H1 (cell line): ENCODE measurements at regions not wholly inside any gene's neighbourhood (a gene's known extent, or its start where the extent isn't known, plus 50 kb on each side); places are given as distances from the start of the nearest gene placed in this dataset.
"Not testable (repeated sequence)": the region's sequence is repeated elsewhere in the genome, so short reads cannot be mapped to it uniquely, and the experiment has no call there.

ENCODE experiments used
- ATF3 ChIP-seq: IDR thresholded peaks from 2 replicates; pipeline ENCODE4 v1.6.1; 2011; ENCODE audit warnings: low read depth, mild to moderate bottlenecking, low read length; ENCODE audit not compliant: insufficient read depth
- CTCF ChIP-seq, 3 experiments: IDR thresholded peaks; 1 replicate in 2 of 3; 2 replicates in 1 of 3; pipeline versions ENCODE4 v1.5.1 to v1.6.1; 2011; ENCODE audit warnings: low read length in 3 of 3, mild to moderate bottlenecking in 3 of 3, inconsistent platforms in 2 of 3, low read depth in 1 of 3, moderate library complexity in 1 of 3; ENCODE audit not compliant: insufficient read depth in 1 of 3; ENCODE audit errors: control extremely low read depth in 1 of 3
- EZH2 ChIP-seq: fragments of 200-600 bp; sonication (generic); IDR thresholded peaks from 2 replicates; pipeline ENCODE4 v1.7.1; 2012; ENCODE audit warnings: low read depth, mild to moderate bottlenecking, moderate library complexity, low read length, inconsistent platforms; ENCODE audit not compliant: severe bottlenecking
- HDAC6 ChIP-seq: IDR thresholded peaks from one replicate; pipeline ENCODE4 v1.7.1; 2012; ENCODE audit warnings: low read depth, mild to moderate bottlenecking, inconsistent platforms, low read length, moderate library complexity
- YY1 ChIP-seq: IDR thresholded peaks from 2 replicates; pipeline ENCODE4 v1.6.1; 2011; ENCODE audit warnings: low read depth, mild to moderate bottlenecking, low read length

GRCh38 chr2:91765018-91765754 lies 3073.7 kb downstream of the RPIA start:
- TF ChIP-seq HDAC6; CTCF (IDR thresholded peaks at IDR 0.05; ENCODE audit: control extremely low read depth in 1 of 3, insufficient read depth in 1 of 3, low read depth in 1 of 3, low read length in 3 of 3); EZH2; YY1; ATF3: not testable (repeated sequence)
